Right lobe of liver (tissue), 4 donors: ENCODE measurements at regions not wholly inside any gene's neighbourhood (a gene's known extent, or its start where the extent isn't known, plus 50 kb on each side); places are given as distances from the start of the nearest gene placed in this dataset.

Experiments
- POLR2A ChIP-seq: fragments of 450-650 bp; IDR thresholded peaks from one replicate; pipeline ENCODE4 v1.6.1; 2017; ENCODE audit warnings: antibody characterized with exemption, mild to moderate bottlenecking
- TF ChIP-seq, protein P1 (sequence below), 4 donors: fragments of 200-600 bp in 3 of 4; fragments of 450-650 bp in 1 of 4; IDR thresholded peaks; one replicate each; pipeline versions ENCODE4 v1.5.1 to v1.8.0; 2016 to 2022; ENCODE audit warnings: antibody characterized with exemption in 4 of 4, mild to moderate bottlenecking in 2 of 4
- donor health status: DM: no; HTN: no; CAD: no.
- donor health status: DM: no; HTN: no; CAD: no.
- donor health status: DM: no; HTN: yes; CAD: no.

DNA sequence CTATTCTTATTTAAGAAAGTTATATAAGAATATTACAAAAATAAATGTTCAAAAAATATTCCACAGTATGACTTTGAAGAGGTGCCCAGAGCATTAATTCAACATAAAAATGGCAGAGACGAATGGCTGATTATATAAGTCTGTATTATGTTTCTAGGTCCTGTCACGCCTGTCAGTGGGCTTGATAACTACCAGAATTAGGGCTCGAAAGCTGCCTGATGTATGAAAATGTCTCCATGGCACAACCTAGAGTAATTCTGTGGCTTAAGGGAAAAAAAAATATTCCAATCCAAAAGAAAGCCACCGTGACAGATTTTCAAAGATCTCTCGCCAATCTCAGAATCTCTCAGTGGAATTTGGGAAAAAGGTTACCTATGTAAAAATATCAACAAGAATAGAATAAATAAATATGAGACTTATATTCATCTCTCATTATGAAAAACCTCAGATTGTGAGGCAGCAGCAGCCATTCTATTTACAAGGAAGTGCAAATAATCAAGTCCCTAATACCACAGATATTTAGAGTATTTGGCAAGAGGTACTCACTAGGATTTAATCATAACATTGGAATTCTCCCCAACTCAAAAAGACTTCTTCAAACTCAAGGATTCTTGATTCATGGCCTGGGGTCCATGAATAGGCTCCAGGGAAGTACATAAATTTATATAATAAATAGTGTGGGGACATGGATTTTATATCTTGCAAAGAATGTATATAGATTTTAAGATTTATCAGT, 489.1 kb upstream of the INTU start:
- TF ChIP-seq, protein P1, sequence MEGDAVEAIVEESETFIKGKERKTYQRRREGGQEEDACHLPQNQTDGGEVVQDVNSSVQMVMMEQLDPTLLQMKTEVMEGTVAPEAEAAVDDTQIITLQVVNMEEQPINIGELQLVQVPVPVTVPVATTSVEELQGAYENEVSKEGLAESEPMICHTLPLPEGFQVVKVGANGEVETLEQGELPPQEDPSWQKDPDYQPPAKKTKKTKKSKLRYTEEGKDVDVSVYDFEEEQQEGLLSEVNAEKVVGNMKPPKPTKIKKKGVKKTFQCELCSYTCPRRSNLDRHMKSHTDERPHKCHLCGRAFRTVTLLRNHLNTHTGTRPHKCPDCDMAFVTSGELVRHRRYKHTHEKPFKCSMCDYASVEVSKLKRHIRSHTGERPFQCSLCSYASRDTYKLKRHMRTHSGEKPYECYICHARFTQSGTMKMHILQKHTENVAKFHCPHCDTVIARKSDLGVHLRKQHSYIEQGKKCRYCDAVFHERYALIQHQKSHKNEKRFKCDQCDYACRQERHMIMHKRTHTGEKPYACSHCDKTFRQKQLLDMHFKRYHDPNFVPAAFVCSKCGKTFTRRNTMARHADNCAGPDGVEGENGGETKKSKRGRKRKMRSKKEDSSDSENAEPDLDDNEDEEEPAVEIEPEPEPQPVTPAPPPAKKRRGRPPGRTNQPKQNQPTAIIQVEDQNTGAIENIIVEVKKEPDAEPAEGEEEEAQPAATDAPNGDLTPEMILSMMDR (IDR thresholded peaks at IDR 0.05): no peak
- TF ChIP-seq POLR2A: no peak
